C4-2B (cell line): ENCODE measurements at regions not wholly inside any gene's neighbourhood (a gene's known extent, or its start where the extent isn't known, plus 50 kb on each side); places are given as distances from the start of the nearest gene placed in this dataset.

Experiments
- H3K27ac ChIP-seq: fragments of 450-650 bp; 2 replicates; pipeline ENCODE4 v1.5.1; 2017
- ZFX ChIP-seq: fragments of 450-650 bp; IDR thresholded peaks from 2 replicates; pipeline ENCODE4 v1.6.1; 2017
- TF ChIP-seq, protein P1 (sequence below): fragments of 450-650 bp; conservative IDR thresholded peaks from 2 replicates; pipeline ENCODE4 v1.5.1; 2017; ENCODE audit warnings: mild to moderate bottlenecking

GRCh38 chr9:106451223-106451622, 411.7 kb upstream of the ZNF462 start:
- TF ChIP-seq, protein P1, sequence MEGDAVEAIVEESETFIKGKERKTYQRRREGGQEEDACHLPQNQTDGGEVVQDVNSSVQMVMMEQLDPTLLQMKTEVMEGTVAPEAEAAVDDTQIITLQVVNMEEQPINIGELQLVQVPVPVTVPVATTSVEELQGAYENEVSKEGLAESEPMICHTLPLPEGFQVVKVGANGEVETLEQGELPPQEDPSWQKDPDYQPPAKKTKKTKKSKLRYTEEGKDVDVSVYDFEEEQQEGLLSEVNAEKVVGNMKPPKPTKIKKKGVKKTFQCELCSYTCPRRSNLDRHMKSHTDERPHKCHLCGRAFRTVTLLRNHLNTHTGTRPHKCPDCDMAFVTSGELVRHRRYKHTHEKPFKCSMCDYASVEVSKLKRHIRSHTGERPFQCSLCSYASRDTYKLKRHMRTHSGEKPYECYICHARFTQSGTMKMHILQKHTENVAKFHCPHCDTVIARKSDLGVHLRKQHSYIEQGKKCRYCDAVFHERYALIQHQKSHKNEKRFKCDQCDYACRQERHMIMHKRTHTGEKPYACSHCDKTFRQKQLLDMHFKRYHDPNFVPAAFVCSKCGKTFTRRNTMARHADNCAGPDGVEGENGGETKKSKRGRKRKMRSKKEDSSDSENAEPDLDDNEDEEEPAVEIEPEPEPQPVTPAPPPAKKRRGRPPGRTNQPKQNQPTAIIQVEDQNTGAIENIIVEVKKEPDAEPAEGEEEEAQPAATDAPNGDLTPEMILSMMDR, result no peak
- TF ChIP-seq ZFX, result no peak

DNA sequence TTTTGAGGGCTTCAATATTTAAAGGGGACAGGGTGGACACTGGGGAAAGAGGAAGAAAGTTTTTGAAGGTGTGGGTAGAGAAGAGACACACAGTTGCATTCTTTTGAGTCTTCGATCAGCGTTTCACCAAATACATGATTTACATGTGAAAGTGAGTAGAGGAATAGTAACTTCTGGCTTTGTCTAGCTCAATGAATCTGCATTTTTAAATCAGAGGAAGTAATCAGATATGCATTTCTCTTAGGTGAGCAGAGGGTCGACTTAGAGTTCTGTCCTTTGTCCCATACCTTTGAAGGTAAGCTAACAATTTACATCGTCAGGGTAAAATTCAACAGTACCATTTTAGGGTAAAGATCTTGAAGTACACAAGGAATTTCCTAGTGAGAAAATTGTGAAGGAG, 406.4 kb upstream of the ZNF462 start:
- TF ChIP-seq ZFX, result no peak
- TF ChIP-seq, protein P1, result no peak
- H3K27ac ChIP-seq, result no peak overlapping the region

More at GRCh38 chr9:106451223-106451622, 411.7 kb upstream of the ZNF462 start:
- no peak overlapping the region for H3K27ac ChIP-seq

DNA sequence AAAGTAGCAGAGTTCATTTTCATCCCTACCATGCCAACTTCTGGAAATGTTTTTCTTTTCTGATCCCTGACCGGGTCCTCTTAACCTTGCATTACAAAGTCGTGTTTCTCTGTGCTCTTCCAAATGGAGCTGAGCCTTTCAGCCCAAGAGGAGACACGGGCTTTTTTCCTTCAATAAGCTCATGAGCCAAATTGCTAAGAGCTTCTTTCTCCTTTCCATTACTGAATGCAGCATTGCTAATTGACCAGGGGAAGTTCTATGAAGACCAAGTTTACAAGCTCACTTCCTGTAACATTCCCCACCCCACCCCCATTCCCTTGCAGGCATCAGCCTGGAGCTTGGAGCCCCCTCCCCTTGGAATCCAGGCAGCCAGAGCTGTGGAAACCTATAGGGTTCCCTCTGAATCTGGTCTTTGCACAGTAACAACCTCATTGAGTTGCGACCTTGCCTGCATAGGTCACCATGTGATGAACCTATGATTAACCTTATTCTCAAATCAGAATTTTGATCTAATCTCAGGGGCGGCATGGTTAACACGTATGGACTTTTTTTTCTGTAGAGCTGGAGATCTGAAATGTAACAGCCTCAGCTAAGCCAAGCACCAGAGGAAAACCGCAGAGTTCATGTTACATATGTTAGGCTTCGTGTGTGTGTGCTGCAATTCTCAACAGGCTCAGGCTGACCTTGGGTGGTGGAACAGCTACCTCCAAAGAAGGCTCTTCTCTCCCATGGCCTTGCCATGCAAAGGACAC, 395.7 kb upstream of the ZNF462 start:
- no peak overlapping the region for H3K27ac ChIP-seq

GRCh38 chr9:106467865-106468164, 395.2 kb upstream of the ZNF462 start:
- H3K27ac ChIP-seq, result no peak overlapping the region
- TF ChIP-seq ZFX, result no peak
- TF ChIP-seq, protein P1, result no peak

More for the DNA sequence above, 395.7 kb upstream of the ZNF462 start:
- no peak for TF ChIP-seq ZFX
- TF ChIP-seq, protein P1, result no peak

DNA sequence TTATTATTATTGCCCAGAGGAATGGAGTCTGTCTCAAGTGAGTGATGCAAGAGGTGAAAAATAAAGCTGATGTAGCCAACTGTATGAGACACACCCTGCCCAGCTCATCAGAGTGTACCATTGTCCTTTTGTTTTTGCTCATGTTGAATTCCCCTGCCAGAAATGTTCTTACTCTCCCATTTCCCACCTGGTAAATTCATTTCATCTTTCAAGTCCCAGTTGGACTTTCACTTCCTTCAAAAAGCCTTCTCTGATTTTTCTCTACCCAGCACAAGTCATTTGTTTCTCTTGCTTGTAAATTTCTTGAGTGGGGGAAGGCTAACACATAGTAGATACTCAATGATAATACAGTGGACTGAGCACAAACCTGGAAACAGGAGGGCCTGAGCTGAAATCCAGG, 394.5 kb upstream of the ZNF462 start:
- no peak overlapping the region for H3K27ac ChIP-seq
- TF ChIP-seq, protein P1, result no peak
- TF ChIP-seq ZFX, result no peak

- no peak overlapping the region for H3K27ac ChIP-seq
- TF ChIP-seq, protein P1, result no peak
- TF ChIP-seq ZFX, result no peak
Observed at GRCh38 chr9:106478312-106478711, 384.7 kb upstream of the ZNF462 start.

- no peak overlapping the region for H3K27ac ChIP-seq
- no peak for TF ChIP-seq ZFX
- TF ChIP-seq, protein P1, result no peak
Observed at GRCh38 chr9:106478727-106479126, 384.2 kb upstream of the ZNF462 start.
